B cell (primary cell): ENCODE measurements at regions not wholly inside any gene's neighbourhood (a gene's known extent, or its start where the extent isn't known, plus 50 kb on each side); places are given as distances from the start of the nearest gene placed in this dataset.

Experiments used
- ATAC-seq: fragments of 200-7000 bp; cut with Tn5 transposase; one replicate; pipeline ENCODE4 v1.10.0; 2021; ENCODE audit warnings: low read depth, mild to moderate bottlenecking, moderate number of reproducible peaks, moderate library complexity
- CTCF ChIA-PET: fragments of 350-600 bp; sonication (Branson Sonifier 250); formaldehyde crosslinking; loops from one replicate; lab custom pipeline; 2021; ENCODE audit warnings: antibody characterized with exemption, inconsistent platforms; lab: Charles Lee
- POLR2A ChIA-PET: fragments of 350-600 bp; sonication (Branson Sonifier 250); formaldehyde crosslinking; loops from one replicate; lab custom pipeline; 2021; ENCODE audit warnings: antibody characterized with exemption; lab: Charles Lee
- DNase-seq: peaks from one replicate; pipeline ENCODE4 v3.0.0; 2013
- H2AFZ ChIP-seq: 2 replicates; pipeline ENCODE4 v1.6.1; 2012; ENCODE audit warnings: mild to moderate bottlenecking, low read depth, low read length; ENCODE audit not compliant: insufficient read depth, poor library complexity, severe bottlenecking
- H3K27ac ChIP-seq, 2 donors: 1 replicate in 1 of 2; 2 replicates in 1 of 2; pipeline ENCODE4 v1.5.1; 2012 to 2013; ENCODE audit warnings: low read length in 2 of 2, mild to moderate bottlenecking in 2 of 2, moderate library complexity in 1 of 2
- H3K27me3 ChIP-seq, 4 experiments: fragments of 200-600 bp in 1 of 4; sonication (generic) in 1 of 4; replicated peaks in 1 of 4; 1 replicate in 2 of 4; 2 replicates in 2 of 4; pipeline versions ENCODE4 v1.6.1 to v1.7.0; 2013 to 2016; ENCODE audit warnings: low read length in 3 of 4, mild to moderate bottlenecking in 2 of 4, mixed read lengths in 1 of 4, moderate library complexity in 1 of 4; ENCODE audit not compliant: insufficient read depth in 4 of 4, control insufficient read depth in 3 of 4; ENCODE audit errors: control extremely low read depth in 1 of 4
- H3K36me3 ChIP-seq, 2 experiments: replicated peaks in 1 of 2; 1 replicate in 1 of 2; 2 replicates in 1 of 2; pipeline versions ENCODE4 v1.6.1 to v1.7.1; 2013; ENCODE audit warnings: low read length in 1 of 2; ENCODE audit not compliant: insufficient read depth in 2 of 2, control insufficient read depth in 1 of 2; ENCODE audit errors: control extremely low read depth in 1 of 2, extremely low read depth in 1 of 2
- H3K4me1 ChIP-seq, 2 donors: fragments of 200-600 bp in 1 of 2; sonication (generic) in 1 of 2; 1 replicate in 1 of 2; 2 replicates in 1 of 2; pipeline versions ENCODE4 v1.5.1 to v1.6.1; 2013 to 2017; ENCODE audit warnings: low read length in 2 of 2; ENCODE audit not compliant: control insufficient read depth in 2 of 2, insufficient read depth in 2 of 2
- H3K4me2 ChIP-seq: replicated peaks from 2 replicates; pipeline ENCODE3; 2012; ENCODE audit warnings: mild to moderate bottlenecking, low read depth, low read length; ENCODE audit not compliant: poor library complexity, severe bottlenecking
- H3K4me3 ChIP-seq, 5 experiments: fragments of 200-600 bp in 1 of 5; sonication (generic) in 1 of 5; 1 replicate in 3 of 5; 2 replicates in 2 of 5; pipeline versions ENCODE4 v1.5.1 to v1.7.0; 2011 to 2016; ENCODE audit warnings: low read length in 4 of 5, mild to moderate bottlenecking in 4 of 5, low read depth in 2 of 5, control low read depth in 1 of 5, moderate library complexity in 1 of 5; ENCODE audit not compliant: insufficient read depth in 1 of 5; ENCODE audit errors: control extremely low read depth in 1 of 5, extremely low read depth in 1 of 5
- H3K79me2 ChIP-seq: fragments of 200-600 bp; sonication (generic); one replicate; pipeline ENCODE4 v1.6.0; 2016; ENCODE audit warnings: low read length; ENCODE audit not compliant: control insufficient read depth, insufficient read depth
- H3K9ac ChIP-seq: fragments of 200-600 bp; sonication (generic); 2 replicates; pipeline ENCODE4 v1.6.1; 2017; ENCODE audit warnings: mild to moderate bottlenecking, low read length, moderate library complexity
- H3K9me3 ChIP-seq, 3 donors: one replicate each; pipeline versions ENCODE4 v1.6.1 to v1.7.1; 2013; ENCODE audit warnings: low read length in 2 of 3; ENCODE audit not compliant: control insufficient read depth in 2 of 3, insufficient read depth in 1 of 3; ENCODE audit errors: control extremely low read depth in 1 of 3
- H4K20me1 ChIP-seq: 2 replicates; pipeline ENCODE4 v1.6.0; 2012; ENCODE audit warnings: mild to moderate bottlenecking, low read length; ENCODE audit not compliant: insufficient read depth, control insufficient read depth, poor library complexity, severe bottlenecking
- H3K27ac Mint-ChIP-seq: one replicate; pipeline ENCODE4 v1.8.0; 2021; ENCODE audit warnings: mixed read lengths
- H3K27me3 Mint-ChIP-seq: one replicate; pipeline ENCODE4 v1.8.0; 2021; ENCODE audit warnings: mixed read lengths
- H3K4me1 Mint-ChIP-seq: one replicate; pipeline ENCODE4 v1.8.0; 2021; ENCODE audit warnings: mixed read lengths
- H3K4me3 Mint-ChIP-seq: one replicate; pipeline ENCODE4 v1.8.0; 2021; ENCODE audit warnings: mixed read lengths
- H3K9me3 Mint-ChIP-seq: one replicate; pipeline ENCODE4 v1.8.0; 2022; ENCODE audit warnings: mixed read lengths; ENCODE audit not compliant: insufficient read depth
- CTCF ChIP-seq: fragments of 200-600 bp; IDR thresholded peaks from one replicate; pipeline ENCODE4 v1.8.0; 2022; ENCODE audit warnings: antibody characterized with exemption, mild to moderate bottlenecking
- EZH2 ChIP-seq: IDR thresholded peaks from 2 replicates; pipeline ENCODE4 v1.6.1; 2012; ENCODE audit warnings: borderline replicate concordance, low read depth, mild to moderate bottlenecking, moderate library complexity, low read length; ENCODE audit not compliant: insufficient read depth, poor library complexity, severe bottlenecking
- WGBS: methylation state at CpG from one replicate; pipeline ENCODE4 v1.1.5; 2013; ENCODE audit warnings: missing lambda C conversion rate; ENCODE audit not compliant: insufficient coverage; 5-methylcytosine and 5-hydroxymethylcytosine counted together
- intact Hi-C: fragments of 100-400 bp; cut with micrococcal nuclease; formaldehyde crosslinking; loops from one replicate; pipeline ENCODE4 v1.10.0; 2022

- no peak overlapping the region for H3K4me2 ChIP-seq
- intact Hi-C loops: no loop called here
- ChIA-PET POLR2A (no interaction called here), CTCF (no interaction called here)
- H3K9ac ChIP-seq: no peak overlapping the region
- no peaks in the 10 kb centered on the region for H3K27me3 ChIP-seq
- Mint-ChIP-seq H3K9me3 (no peaks in the 10 kb centered on the region), H3K27me3 (peaks cover 5% of the 10 kb centered on the region), H3K4me3 (no peak overlapping the region), H3K4me1 (no peaks in the 10 kb centered on the region), H3K27ac (no peak overlapping the region)
- no peak overlapping the region for H3K27ac ChIP-seq
- H2AFZ ChIP-seq: no peak overlapping the region
- 59% methylated on average over 17 of the region's 18 CpGs for WGBS
- no peaks in the 10 kb centered on the region for H3K4me1 ChIP-seq
- TF ChIP-seq EZH2 (no peak), CTCF (no peak)
- no peaks in the 10 kb centered on the region for H4K20me1 ChIP-seq
- ATAC-seq (no peak), DNase-seq (no peak)
- H3K9me3 ChIP-seq: no peaks in the 10 kb centered on the region
- no peaks in the 10 kb centered on the region for H3K79me2 ChIP-seq
- H3K4me3 ChIP-seq: no peak overlapping the region
- H3K36me3 ChIP-seq: no peaks in the 10 kb centered on the region
Measured at GRCh38 chr1:29677028-29678024, 441.0 kb downstream of the PTPRU start.

- Histone ChIP-seq H3K36me3 (no peaks in the 10 kb centered on the region), H3K9ac (no peak overlapping the region), H3K4me3 (no peak overlapping the region), H3K79me2 (no peaks in the 10 kb centered on the region), H3K4me2 (no peak overlapping the region), H3K4me1 (no peaks in the 10 kb centered on the region), H3K27me3 (no peaks in the 10 kb centered on the region), H2AFZ (no peak overlapping the region), H4K20me1 (no peaks in the 10 kb centered on the region), H3K9me3 (no peaks in the 10 kb centered on the region), H3K27ac (no peak overlapping the region)
- TF ChIP-seq CTCF: no peak
- TF ChIP-seq EZH2: no peak
- Mint-ChIP-seq H3K4me1 (no peaks in the 10 kb centered on the region), H3K9me3 (no peaks in the 10 kb centered on the region), H3K27me3 (peaks cover 5% of the 10 kb centered on the region), H3K4me3 (no peak overlapping the region), H3K27ac (no peak overlapping the region)
- ChIA-PET POLR2A (no interaction called here), CTCF (no interaction called here)
- intact Hi-C loops: no loop called here
- 83% methylated on average over 2 of the region's 4 CpGs for WGBS
- ATAC-seq: no peak
- DNase-seq: no peak
Measured at GRCh38 chr1:29676496-29676895, 440.2 kb downstream of the PTPRU start.
